K562 (cell line): ENCODE measurements at regions not wholly inside any gene's neighbourhood (a gene's known extent, or its start where the extent isn't known, plus 50 kb on each side); places are given as distances from the start of the nearest gene placed in this dataset.

Experiments used
- ATAC-seq: fragments of 200-7000 bp; cut with Tn5 transposase; 3 replicates; pipeline ENCODE4 v1.9.1; 2020; ENCODE audit warnings: moderate library complexity
- BruUV-seq: library from RNA; stranded (reverse); fragments of 400-500 nt; replicated peaks from 2 replicates; lab custom pipeline; 2021; lab: Mats Ljungman, UMichigan
- CTCF ChIA-PET: fragments of 300-600 bp; formaldehyde crosslinking; extraction: SDS; loops from one replicate; lab custom pipeline; 2021; ENCODE audit warnings: low intra/inter-chr PET ratio; lab: Yijun Ruan, JAX
- POLR2A ChIA-PET: fragments of 300-600, 350-650 bp; sonication (Branson Sonifier 250); formaldehyde crosslinking; extraction: SDS; loops from one replicate; lab custom pipeline; 2021; ENCODE audit warnings: antibody characterized with exemption, inconsistent platforms; lab: Yijun Ruan, JAX
- DNase-seq, 4 experiments: peaks; one replicate each; pipeline versions ENCODE4 v3.0.0 to v3.0.0-alpha.2; 2011 to 2018; ENCODE audit warnings: low spot score in 3 of 4, mixed read lengths in 3 of 4; ENCODE audit errors: extremely low read depth in 1 of 4
- FAIRE-seq: peaks from 2 replicates; lab custom pipeline; 2011; peaks lifted over from hg19 to GRCh38; lab: Jason Lieb, UNC
- H2AFZ ChIP-seq: 2 replicates; pipeline ENCODE4 v1.6.0; 2011; ENCODE audit warnings: low read depth, low read length, control low read depth, inconsistent platforms
- H3K27ac ChIP-seq: fragments of 200-600 bp; 3 replicates; pipeline ENCODE4 v1.8.0; 2011; ENCODE audit warnings: low read depth, mild to moderate bottlenecking, control low read depth, inconsistent platforms, low read length, moderate library complexity, mixed read lengths; ENCODE audit errors: extremely low read depth
- H3K27me3 ChIP-seq, 2 experiments: fragments of 300-600 bp in 1 of 2; 2 replicates in 1 of 2; 3 replicates in 1 of 2; pipeline versions ENCODE4 v1.6.0 to v1.8.0; 2011; ENCODE audit warnings: inconsistent platforms in 2 of 2, low read length in 2 of 2, mild to moderate bottlenecking in 1 of 2, mixed read lengths in 1 of 2, moderate library complexity in 1 of 2; ENCODE audit not compliant: control insufficient read depth in 2 of 2, insufficient read depth in 2 of 2
- H3K36me3 ChIP-seq: fragments of 300-600 bp; 3 replicates; pipeline ENCODE4 v1.8.0; 2011; ENCODE audit warnings: mild to moderate bottlenecking, low read length, inconsistent platforms; ENCODE audit not compliant: control insufficient read depth, insufficient read depth
- H3K4me1 ChIP-seq, 2 experiments: fragments of 200-600 bp in 1 of 2; replicated peaks in 1 of 2; 2 replicates in 1 of 2; 3 replicates in 1 of 2; pipeline versions ENCODE4 v1.5.1 to v1.8.0; 2011; ENCODE audit warnings: inconsistent platforms in 2 of 2, low read length in 2 of 2, mild to moderate bottlenecking in 1 of 2, mixed read lengths in 1 of 2, moderate library complexity in 1 of 2; ENCODE audit not compliant: control insufficient read depth in 2 of 2, insufficient read depth in 2 of 2
- H3K4me2 ChIP-seq: 2 replicates; pipeline ENCODE4 v1.6.1; 2011; ENCODE audit warnings: low read length, control low read depth, inconsistent platforms, mixed read lengths; ENCODE audit not compliant: insufficient read depth
- H3K4me3 ChIP-seq: fragments of 200-600 bp; sonication (generic), shearing (Covaris generic); 2 replicates; pipeline ENCODE4 v1.5.1; 2016; ENCODE audit warnings: control low read depth, inconsistent platforms
- H3K79me2 ChIP-seq: fragments of 200-600 bp; 3 replicates; pipeline ENCODE4 v1.8.0; 2011; ENCODE audit warnings: low read length, inconsistent platforms; ENCODE audit not compliant: control insufficient read depth, insufficient read depth
- H3K9ac ChIP-seq, 2 experiments: 2 replicates each; pipeline versions ENCODE4 v1.6.0 to v1.6.1; 2011; ENCODE audit warnings: low read depth in 2 of 2, low read length in 2 of 2, control low read depth in 1 of 2, inconsistent platforms in 1 of 2, mild to moderate bottlenecking in 1 of 2, mixed read lengths in 1 of 2; ENCODE audit not compliant: insufficient read depth in 1 of 2
- H3K9me1 ChIP-seq: one replicate; pipeline ENCODE4 v1.6.0; 2011; ENCODE audit warnings: inconsistent platforms, mild to moderate bottlenecking, low read length, moderate library complexity; ENCODE audit not compliant: control insufficient read depth, insufficient read depth
- H3K9me3 ChIP-seq: replicated peaks from 2 replicates; pipeline ENCODE4 v1.5.1; 2011; ENCODE audit warnings: low read depth, low read length, inconsistent platforms; ENCODE audit not compliant: control insufficient read depth, insufficient read depth
- H4K20me1 ChIP-seq: replicated peaks from 2 replicates; pipeline ENCODE4 v1.6.1; 2011; ENCODE audit warnings: low read length, inconsistent platforms, mixed read lengths; ENCODE audit not compliant: control insufficient read depth, insufficient read depth
- DLX4 ChIP-seq: fragments of 250-450 bp; sonication (Bioruptor Pico); IDR thresholded peaks from 2 replicates; pipeline ENCODE4 v1.6.1; 2021; ENCODE audit warnings: mild to moderate bottlenecking
- FOXK1 ChIP-seq: sonication (generic); formaldehyde crosslinking; IDR thresholded peaks from 2 replicates; pipeline ENCODE4 v1.8.0; 2022; ENCODE audit warnings: missing genetic modification reagents, mild to moderate bottlenecking, borderline replicate concordance
- GATAD2B ChIP-seq: fragments of 450-650 bp; IDR thresholded peaks from 2 replicates; pipeline ENCODE4 v1.6.1; 2017; ENCODE audit warnings: mild to moderate bottlenecking, borderline replicate concordance
- HDAC3 ChIP-seq: fragments of 450-650 bp; IDR thresholded peaks from 2 replicates; pipeline ENCODE4 v1.6.1; 2018; ENCODE audit warnings: borderline replicate concordance, mild to moderate bottlenecking, moderate library complexity; ENCODE audit not compliant: partially characterized antibody
- KAT8 ChIP-seq: fragments of 450-650 bp; IDR thresholded peaks from 2 replicates; pipeline ENCODE4 v1.6.1; 2016; ENCODE audit warnings: low read depth, mild to moderate bottlenecking
- PREB ChIP-seq: sonication (generic); formaldehyde crosslinking; IDR thresholded peaks from 2 replicates; pipeline ENCODE4 v1.8.1; 2023; ENCODE audit warnings: mild to moderate bottlenecking, missing genetic modification reagents
- SFPQ ChIP-seq: fragments of 200-400 bp; formaldehyde crosslinking; IDR thresholded peaks from 2 replicates; pipeline ENCODE4 v1.6.1; 2017; ENCODE audit warnings: mild to moderate bottlenecking, low read depth, low read length, moderate library complexity
- TCFL5 ChIP-seq: fragments of 250-450 bp; sonication (Bioruptor Pico); conservative IDR thresholded peaks from 2 replicates; pipeline ENCODE4 v1.6.1; 2021; ENCODE audit warnings: mild to moderate bottlenecking, moderate library complexity, matching md5 sums
- UBTF ChIP-seq, 2 experiments: IDR thresholded peaks; 2 replicates each; pipeline ENCODE4 v1.6.1; 2012; ENCODE audit warnings: improper control_type of control experiment in 2 of 2, low read depth in 2 of 2, low read length in 2 of 2, borderline replicate concordance in 1 of 2
- ZBTB34 ChIP-seq: fragments of 250-450 bp; sonication (Bioruptor Pico); IDR thresholded peaks from 2 replicates; pipeline ENCODE4 v1.8.0; 2021; ENCODE audit warnings: mild to moderate bottlenecking, moderate library complexity
- WGBS: fragments of 100-300 bp; shearing (Covaris generic); methylation state at CpG from one replicate; pipeline ENCODE4 v1.1.6; 2016; ENCODE audit warnings: low coverage, mixed read lengths; ENCODE audit not compliant: insufficient coverage; ENCODE audit errors: missing lambda C conversion rate; 5-methylcytosine and 5-hydroxymethylcytosine counted together
- in situ Hi-C: fragments of 300-500 bp; cut with MboI; formaldehyde crosslinking; loops from 4 replicates; pipeline ENCODE4 v1.15.0; 2018; ENCODE audit warnings: inconsistent platforms, mixed read lengths
- intact Hi-C: fragments of 100-400 bp; cut with micrococcal nuclease; formaldehyde crosslinking; loops from 2 replicates; pipeline ENCODE4 v1.14.2; 2022

- Histone ChIP-seq H3K9me1 (no peaks in the 10 kb centered on the region), H3K4me1 (peaks cover 0 to 2% of the 10 kb centered on the region in 2 experiments; a peak in 1 of 5 replicates), H3K9ac (no peak overlapping the region), H2AFZ (no peak overlapping the region), H3K27ac (no peak overlapping the region), H3K79me2 (no peaks in the 10 kb centered on the region), H3K4me3 (no peak overlapping the region), H4K20me1 (no peaks in the 10 kb centered on the region; the same call in 1 of the 2 replicates), H3K4me2 (no peak overlapping the region), H3K9me3 (no peaks in the 10 kb centered on the region), H3K36me3 (no peaks in the 10 kb centered on the region), H3K27me3 (peaks cover 4 to 38% of the 10 kb centered on the region in 2 experiments; a peak in 4 of 5 replicates)
- no TSS peak for BruUV-seq
- 0% methylated on average over 7 of the region's 7 CpGs for WGBS
- no peak for DNase-seq
- FAIRE-seq = no peak
- POLR2A ChIA-PET = interaction anchor here (0.6 to 0.7 kb wide), 2 partner anchors 103 to 129 kb away, joined by 3 read pairs; no protein-coding TSS in a partner anchor
- in situ Hi-C loops (no loop called here), intact Hi-C loops (no loop called here)
- CTCF ChIA-PET = no interaction called here
- ATAC-seq = no peak
- no peak for TF ChIP-seq FOXK1
- TF ChIP-seq UBTF (IDR thresholded peaks at IDR 0.05; ENCODE audit: borderline replicate concordance in 1 of 2, low read depth in 2 of 2, low read length in 2 of 2) = no peak
- no peak for TF ChIP-seq TCFL5
- TF ChIP-seq ZBTB34 = no peak
- no peak for TF ChIP-seq SFPQ
- TF ChIP-seq DLX4 (CRISPR knock-in tag) = no peak
- TF ChIP-seq PREB = no peak
- TF ChIP-seq HDAC3 = no peak
- no peak for TF ChIP-seq GATAD2B
- no peak for TF ChIP-seq KAT8
Observed at GRCh38 chr2:15760232-15760910, 168.7 kb downstream of the DDX1 start.
